Type B pancreatic cell (in vitro differentiated cells): ENCODE measurements at regions not wholly inside any gene's neighbourhood (a gene's known extent, or its start where the extent isn't known, plus 50 kb on each side); places are given as distances from the start of the nearest gene placed in this dataset.

Source experiments
- DNase-seq: peaks from one replicate; pipeline ENCODE4 v3.0.0; 2021; ENCODE audit warnings: mixed read lengths; ENCODE audit not compliant: unreplicated experiment; ENCODE audit errors: extremely low spot score
- H3K27ac Mint-ChIP-seq: 2 replicates; pipeline ENCODE4 v1.8.0; 2021; ENCODE audit warnings: mild to moderate bottlenecking, mixed read lengths
- H3K27me3 Mint-ChIP-seq: 2 replicates; pipeline ENCODE4 v1.8.0; 2021; ENCODE audit warnings: mixed read lengths
- H3K36me3 Mint-ChIP-seq: 2 replicates; pipeline ENCODE4 v1.8.0; 2021; ENCODE audit warnings: mixed read lengths
- H3K4me1 Mint-ChIP-seq: one replicate; pipeline ENCODE4 v1.8.0; 2021; ENCODE audit warnings: mixed read lengths; ENCODE audit not compliant: unreplicated experiment
- H3K4me3 Mint-ChIP-seq: 2 replicates; pipeline ENCODE4 v1.8.0; 2021; ENCODE audit warnings: mild to moderate bottlenecking, mixed read lengths
- H3K9me3 Mint-ChIP-seq: 2 replicates; pipeline ENCODE4 v1.8.0; 2021; ENCODE audit warnings: mixed read lengths
- CTCF ChIP-seq: fragments of 200-600 bp; sonication (generic); conservative IDR thresholded peaks from 2 replicates; pipeline ENCODE4 v1.5.0; 2021; ENCODE audit warnings: antibody characterized with exemption, mild to moderate bottlenecking

- no peak for DNase-seq
- no peak for TF ChIP-seq CTCF
- Mint-ChIP-seq H3K27me3 (peaks cover 3% of the 10 kb centered on the region), H3K9me3 (peaks cover 12% of the 10 kb centered on the region), H3K27ac (no peak overlapping the region), H3K4me1 (peaks cover 34% of the 10 kb centered on the region), H3K36me3 (no peaks in the 10 kb centered on the region), H3K4me3 (no peak overlapping the region)
Observed at GRCh38 chr6:155975506-155975905, 519.9 kb upstream of the NOX3 start.

- peaks cover under 1% of the 10 kb centered on the region for H3K27me3 Mint-ChIP-seq
- H3K9me3 Mint-ChIP-seq = peaks cover 12% of the 10 kb centered on the region
- no peaks in the 10 kb centered on the region for H3K36me3 Mint-ChIP-seq
- H3K4me3 Mint-ChIP-seq = no peak overlapping the region
- peaks cover 29% of the 10 kb centered on the region for H3K4me1 Mint-ChIP-seq
- no peak for DNase-seq
- no peak overlapping the region for H3K27ac Mint-ChIP-seq
- no peak for TF ChIP-seq CTCF
Observed at GRCh38 chr6:155974811-155975323, 519.2 kb upstream of the NOX3 start.

GRCh38 chr6:155974359-155974758 is 518.7 kb upstream of the NOX3 start:
- no peak overlapping the region for H3K4me3 Mint-ChIP-seq
- H3K27ac Mint-ChIP-seq = no peak overlapping the region
- peaks cover 27% of the 10 kb centered on the region for H3K4me1 Mint-ChIP-seq
- peaks cover 12% of the 10 kb centered on the region for H3K9me3 Mint-ChIP-seq
- H3K27me3 Mint-ChIP-seq = no peaks in the 10 kb centered on the region
- no peak for DNase-seq
- no peaks in the 10 kb centered on the region for H3K36me3 Mint-ChIP-seq
- no peak for TF ChIP-seq CTCF

GRCh38 chr6:155970876-155971708 is 515.5 kb upstream of the NOX3 start:
- Mint-ChIP-seq H3K27ac (no peak overlapping the region), H3K9me3 (peaks cover 12% of the 10 kb centered on the region)

GRCh38 chr6:155970472-155970871 is 514.8 kb upstream of the NOX3 start:
- H3K27me3 Mint-ChIP-seq = no peaks in the 10 kb centered on the region
- peaks cover 30% of the 10 kb centered on the region for H3K4me1 Mint-ChIP-seq
- no peak for DNase-seq
- H3K27ac Mint-ChIP-seq = no peak overlapping the region
- peaks cover 12% of the 10 kb centered on the region for H3K9me3 Mint-ChIP-seq
- TF ChIP-seq CTCF = no peak
- H3K4me3 Mint-ChIP-seq = no peak overlapping the region
- no peaks in the 10 kb centered on the region for H3K36me3 Mint-ChIP-seq

More at GRCh38 chr6:155970876-155971708, 515.5 kb upstream of the NOX3 start:
- TF ChIP-seq CTCF = no peak
- H3K4me3 Mint-ChIP-seq = no peak overlapping the region
- H3K4me1 Mint-ChIP-seq = peaks cover 30% of the 10 kb centered on the region
- H3K36me3 Mint-ChIP-seq = no peaks in the 10 kb centered on the region
- H3K27me3 Mint-ChIP-seq = no peaks in the 10 kb centered on the region
- no peak for DNase-seq
